Spleen (tissue), 11 donors: ENCODE measurements at regions not wholly inside any gene's neighbourhood (a gene's known extent, or its start where the extent isn't known, plus 50 kb on each side); places are given as distances from the start of the nearest gene placed in this dataset.

Experiments used
- DNase-seq: peaks from one replicate; pipeline ENCODE4 v3.0.0-alpha.2; 2020
- H3K27ac ChIP-seq, 8 donors: fragments of 200-600 bp; sonication (generic) in 7 of 8; 1 replicate in 4 of 8; 2 replicates in 4 of 8; pipeline versions ENCODE4 v1.5.0 to v1.8.0; 2016 to 2021; ENCODE audit warnings: inconsistent platforms in 4 of 8, mild to moderate bottlenecking in 4 of 8, moderate library complexity in 1 of 8
- H3K27me3 ChIP-seq, 7 donors: fragments of 200-600 bp; sonication (generic) in 6 of 7; replicated peaks in 1 of 7; 1 replicate in 4 of 7; 2 replicates in 3 of 7; pipeline versions ENCODE4 v1.5.0 to v1.8.0; 2016 to 2021; ENCODE audit warnings: inconsistent platforms in 3 of 7, mild to moderate bottlenecking in 1 of 7
- H3K36me3 ChIP-seq, 6 donors: fragments of 200-600 bp; sonication (generic) in 5 of 6; 1 replicate in 4 of 6; 2 replicates in 2 of 6; pipeline versions ENCODE4 v1.5.0 to v1.8.0; 2016 to 2021; ENCODE audit warnings: inconsistent platforms in 2 of 6
- H3K4me1 ChIP-seq, 6 donors: fragments of 200-600 bp; sonication (generic) in 5 of 6; 1 replicate in 3 of 6; 2 replicates in 3 of 6; pipeline versions ENCODE4 v1.5.0 to v1.8.0; 2016 to 2021; ENCODE audit warnings: inconsistent platforms in 3 of 6
- H3K4me3 ChIP-seq, 8 donors: fragments of 200-600 bp; sonication (generic) in 7 of 8; 1 replicate in 4 of 8; 2 replicates in 4 of 8; pipeline versions ENCODE4 v1.5.0 to v1.8.0; 2016 to 2021; ENCODE audit warnings: inconsistent platforms in 4 of 8, mild to moderate bottlenecking in 4 of 8, moderate library complexity in 2 of 8
- H3K9me3 ChIP-seq, 8 donors: fragments of 200-600 bp; sonication (generic) in 7 of 8; 1 replicate in 4 of 8; 2 replicates in 4 of 8; pipeline versions ENCODE4 v1.5.0 to v1.8.0; 2016 to 2021; ENCODE audit warnings: inconsistent platforms in 4 of 8
- POLR2A ChIP-seq, 3 donors: fragments of 450-650 bp; IDR thresholded peaks; one replicate each; pipeline ENCODE4 v1.5.1; 2017; ENCODE audit warnings: antibody characterized with exemption in 3 of 3, mild to moderate bottlenecking in 1 of 3
- POLR2AphosphoS5 ChIP-seq, 3 donors: sonication (generic); formaldehyde crosslinking; IDR thresholded peaks; one replicate each; pipeline ENCODE4 v1.5.1; 2017; ENCODE audit warnings: antibody characterized with exemption in 3 of 3
- WGBS, 5 donors: extraction: QIAGEN DNeasy Blood & Tissue Kit in 3 of 5; methylation state at CpG; one replicate each; pipeline versions ENCODE4 v1.1.5 to v1.1.7; 2013 to 2018; 5-methylcytosine and 5-hydroxymethylcytosine counted together
- intact Hi-C: fragments of 100-400 bp; cut with DNase I; formaldehyde crosslinking; loops from one replicate; pipeline ENCODE4 v1.15.0; 2023; ENCODE audit warnings: low total_unique reads
- TF ChIP-seq, protein P1 (sequence below), 11 experiments: fragments of 200-600 bp in 7 of 11; fragments of 450-650 bp in 4 of 11; sonication (generic) in 4 of 11; IDR thresholded peaks in 8 of 11; conservative IDR thresholded peaks in 3 of 11; 1 replicate in 7 of 11; 2 replicates in 4 of 11; pipeline versions ENCODE4 v1.4.0 to v1.8.0; 2016 to 2021; ENCODE audit warnings: antibody characterized with exemption in 11 of 11, inconsistent platforms in 4 of 11, mild to moderate bottlenecking in 1 of 11
- donor health status: healthy with polysubstance abuse.
- donor health status: DM: no; HTN: no; CAD: no; lungs with moderate emphysema.
- donor health status: DM: no; HTN: no; CAD: no.
- donor health status: Bipolar disorder and iron deficiency.
- donor health status: healthy.
- donor health status: DM: no; HTN: no; CAD: no.
- donor health status: DM: yes; HTN: yes; CAD: no.

DNA sequence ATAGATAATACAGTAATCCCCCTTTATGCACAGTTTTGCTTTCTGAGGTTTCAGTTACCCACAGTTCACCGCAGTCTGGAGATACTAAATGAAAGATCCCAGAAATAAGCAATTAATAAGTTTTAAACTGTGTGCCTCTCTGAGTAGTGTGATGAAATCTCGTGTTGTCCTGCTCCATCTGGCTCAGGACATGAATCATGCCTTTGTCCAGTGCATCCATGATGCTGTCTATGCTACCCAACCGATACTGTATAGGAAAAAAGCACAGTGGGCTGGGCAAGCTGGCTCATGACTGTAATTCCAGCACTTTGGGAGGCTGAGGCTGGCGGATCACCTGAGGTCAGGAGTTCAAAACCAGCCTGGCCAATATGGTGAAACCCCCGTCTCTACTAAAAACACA is 85.0 kb upstream of the SLC2A1 start:
- Histone ChIP-seq H3K27me3 (no peaks in the 10 kb centered on the region), H3K9me3 (no peaks in the 10 kb centered on the region), H3K4me3 (no peak overlapping the region), H3K27ac (no peak overlapping the region), H3K4me1 (no peaks in the 10 kb centered on the region), H3K36me3 (no peaks in the 10 kb centered on the region)
- WGBS, 5 donors, result 73 to 95% (median 76%) methylated on average over 5 of the region's 5 CpGs
- no peak for TF ChIP-seq POLR2AphosphoS5 (IDR thresholded peaks at IDR 0.05)
- TF ChIP-seq, protein P1, sequence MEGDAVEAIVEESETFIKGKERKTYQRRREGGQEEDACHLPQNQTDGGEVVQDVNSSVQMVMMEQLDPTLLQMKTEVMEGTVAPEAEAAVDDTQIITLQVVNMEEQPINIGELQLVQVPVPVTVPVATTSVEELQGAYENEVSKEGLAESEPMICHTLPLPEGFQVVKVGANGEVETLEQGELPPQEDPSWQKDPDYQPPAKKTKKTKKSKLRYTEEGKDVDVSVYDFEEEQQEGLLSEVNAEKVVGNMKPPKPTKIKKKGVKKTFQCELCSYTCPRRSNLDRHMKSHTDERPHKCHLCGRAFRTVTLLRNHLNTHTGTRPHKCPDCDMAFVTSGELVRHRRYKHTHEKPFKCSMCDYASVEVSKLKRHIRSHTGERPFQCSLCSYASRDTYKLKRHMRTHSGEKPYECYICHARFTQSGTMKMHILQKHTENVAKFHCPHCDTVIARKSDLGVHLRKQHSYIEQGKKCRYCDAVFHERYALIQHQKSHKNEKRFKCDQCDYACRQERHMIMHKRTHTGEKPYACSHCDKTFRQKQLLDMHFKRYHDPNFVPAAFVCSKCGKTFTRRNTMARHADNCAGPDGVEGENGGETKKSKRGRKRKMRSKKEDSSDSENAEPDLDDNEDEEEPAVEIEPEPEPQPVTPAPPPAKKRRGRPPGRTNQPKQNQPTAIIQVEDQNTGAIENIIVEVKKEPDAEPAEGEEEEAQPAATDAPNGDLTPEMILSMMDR (IDR thresholded peaks at IDR 0.05 in 8 of 11, conservative IDR thresholded peaks at IDR 0.05 in 3 of 11), result no peak
- no peak for TF ChIP-seq POLR2A (IDR thresholded peaks at IDR 0.05)
- DNase-seq, result no peak
- intact Hi-C loops, result no loop called here

DNA sequence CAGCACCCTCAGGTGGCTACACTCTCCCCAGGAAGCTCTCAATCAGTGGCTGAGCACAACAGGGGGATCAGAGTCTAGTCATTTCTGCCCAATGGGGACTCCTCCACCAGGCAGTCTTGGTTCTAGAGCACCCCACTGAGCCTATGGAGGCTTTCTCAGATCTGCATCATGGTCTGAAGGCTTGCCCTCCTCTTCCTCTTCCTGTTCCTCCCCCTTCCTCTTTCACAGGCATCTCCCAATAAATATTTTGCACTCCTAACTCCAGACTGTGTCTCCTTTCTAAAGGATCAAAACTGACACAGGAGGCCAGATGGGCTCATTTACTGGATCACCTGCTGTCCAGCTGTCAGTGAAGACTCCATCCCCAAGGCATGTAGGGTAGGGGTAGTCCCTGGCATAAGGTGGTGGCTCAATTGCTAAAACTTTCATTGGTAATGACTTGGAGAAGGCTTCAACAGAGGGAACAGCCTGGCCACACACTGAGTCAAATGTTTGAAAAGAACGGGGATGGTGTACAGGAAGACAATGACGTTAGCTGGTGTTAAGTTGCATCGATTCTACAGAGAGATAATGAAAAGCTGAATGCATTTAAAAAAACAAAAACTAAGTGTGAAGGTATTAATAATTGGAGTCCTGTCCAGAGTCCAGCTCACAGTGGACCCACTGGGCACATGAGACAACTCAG is 84.2 kb upstream of the SLC2A1 start:
- DNase-seq, result no peak
- no peak overlapping the region for H3K4me3 ChIP-seq
- intact Hi-C loops, result no loop called here
- WGBS, 5 donors, result 85 to 94% (median 90%) methylated on average over 3 of the region's 3 CpGs
- no peaks in the 10 kb centered on the region for H3K9me3 ChIP-seq
- no peaks in the 10 kb centered on the region for H3K36me3 ChIP-seq
- H3K4me1 ChIP-seq, result no peaks in the 10 kb centered on the region
- H3K27ac ChIP-seq, result no peak overlapping the region
- TF ChIP-seq POLR2A (IDR thresholded peaks at IDR 0.05) (no peak), POLR2AphosphoS5 (IDR thresholded peaks at IDR 0.05) (no peak)
- TF ChIP-seq, protein P1 (IDR thresholded peaks at IDR 0.05 in 8 of 11, conservative IDR thresholded peaks at IDR 0.05 in 3 of 11), result no peak
- no peaks in the 10 kb centered on the region for H3K27me3 ChIP-seq

DNA sequence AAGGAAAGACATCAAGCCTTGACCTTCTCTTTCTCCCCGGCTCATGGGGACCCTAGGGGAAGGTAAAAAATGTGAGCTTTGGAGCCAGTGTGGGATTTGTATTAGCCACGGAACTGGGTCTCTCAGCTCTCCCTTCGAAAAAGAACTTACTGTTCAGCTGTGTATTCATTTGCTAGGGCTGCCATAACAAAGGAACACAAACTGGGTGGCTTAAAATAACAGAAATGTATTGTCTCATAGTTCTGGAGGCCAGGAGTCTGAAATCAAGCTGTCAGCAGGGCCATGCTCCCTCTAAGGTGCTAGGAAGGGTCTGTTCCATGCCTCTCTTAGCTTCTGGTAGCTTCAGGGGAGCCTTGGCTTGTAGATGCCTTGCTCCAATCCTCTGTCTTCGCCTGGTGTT is 83.5 kb upstream of the SLC2A1 start:
- H3K9me3 ChIP-seq, result no peaks in the 10 kb centered on the region
- TF ChIP-seq, protein P1 (IDR thresholded peaks at IDR 0.05 in 8 of 11, conservative IDR thresholded peaks at IDR 0.05 in 3 of 11), result no peak
- H3K27ac ChIP-seq, result no peak overlapping the region
- no peaks in the 10 kb centered on the region for H3K4me1 ChIP-seq
- no peak overlapping the region for H3K4me3 ChIP-seq
- no peaks in the 10 kb centered on the region for H3K27me3 ChIP-seq
- intact Hi-C loops, result no loop called here
- no peak for DNase-seq
- 88 to 95% (median 93%) methylated on average over 4 of the region's 4 CpGs for WGBS, 5 donors
- no peaks in the 10 kb centered on the region for H3K36me3 ChIP-seq

DNA sequence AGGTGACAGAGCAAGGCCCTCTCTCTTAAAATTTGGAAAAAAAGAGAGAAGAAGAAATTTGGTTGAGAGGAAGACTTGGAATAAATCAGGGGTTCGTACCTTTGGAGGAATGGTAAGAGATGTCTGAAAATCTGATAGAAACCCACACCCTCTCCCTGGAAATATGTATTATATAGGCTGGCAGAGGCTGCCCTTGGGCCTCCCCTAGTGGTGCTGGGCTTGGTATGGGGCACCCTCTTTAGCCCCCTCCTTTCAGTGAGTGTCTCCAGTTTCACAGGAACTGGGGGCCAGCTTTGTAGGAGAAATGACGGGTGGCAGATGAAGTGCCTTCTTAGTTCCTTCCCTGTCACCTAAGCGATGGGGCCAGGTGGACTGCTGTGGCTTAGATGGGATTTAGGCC is 82.9 kb upstream of the SLC2A1 start:
- Histone ChIP-seq H3K4me1 (no peaks in the 10 kb centered on the region), H3K36me3 (no peaks in the 10 kb centered on the region), H3K9me3 (no peaks in the 10 kb centered on the region), H3K27me3 (no peaks in the 10 kb centered on the region), H3K27ac (no peak overlapping the region), H3K4me3 (no peak overlapping the region)
- intact Hi-C loops, result no loop called here
- DNase-seq, result no peak
- WGBS, 5 donors, result 87 to 98% (median 92%) methylated on average over 3 of the region's 3 CpGs
- no peak for TF ChIP-seq POLR2AphosphoS5 (IDR thresholded peaks at IDR 0.05)
- TF ChIP-seq, protein P1 (IDR thresholded peaks at IDR 0.05 in 8 of 11, conservative IDR thresholded peaks at IDR 0.05 in 3 of 11), result no peak
- TF ChIP-seq POLR2A (IDR thresholded peaks at IDR 0.05), result no peak
